GM12878 (cell line): ENCODE measurements at regions not wholly inside any gene's neighbourhood (a gene's known extent, or its start where the extent isn't known, plus 50 kb on each side); places are given as distances from the start of the nearest gene placed in this dataset.

Experiments
- ATAC-seq: fragments of 200-7000 bp; cut with Tn5 transposase; 3 replicates; pipeline ENCODE4 v1.9.1; 2020; ENCODE audit warnings: mild to moderate bottlenecking, moderate library complexity
- BruUV-seq: library from RNA; stranded (reverse); fragments of 400-500 nt; replicated peaks from 2 replicates; lab custom pipeline; 2021; lab: Mats Ljungman, UMichigan
- CTCF ChIA-PET: fragments of 300-600 bp; sonication (Branson Sonifier 250); formaldehyde crosslinking; extraction: SDS; loops from one replicate; lab custom pipeline; 2021; ENCODE audit warnings: inconsistent platforms; lab: Yijun Ruan, JAX
- POLR2A ChIA-PET: fragments of 350-600 bp; formaldehyde crosslinking; extraction: SDS; loops from one replicate; lab custom pipeline; 2021; ENCODE audit warnings: inconsistent platforms; lab: Charles Lee
- RAD21 ChIA-PET: fragments of 300-600 bp; sonication (Branson Sonifier 250); formaldehyde crosslinking; loops from one replicate; lab custom pipeline; 2023; ENCODE audit warnings: antibody characterized with exemption; ENCODE audit not compliant: unreplicated experiment; lab: Charles Lee
- SMC1A ChIA-PET: fragments of 300-600 bp; sonication (Branson Sonifier 250); formaldehyde crosslinking; loops from one replicate; lab custom pipeline; 2023; ENCODE audit not compliant: unreplicated experiment, uncharacterized antibody; lab: Charles Lee
- DNase-seq: peaks from one replicate; pipeline ENCODE4 v3.0.0-alpha.2; 2011; ENCODE audit warnings: low read depth, low spot score
- FAIRE-seq: peaks from 3 replicates; lab custom pipeline; 2011; peaks lifted over from hg19 to GRCh38; lab: Jason Lieb, UNC
- H2AFZ ChIP-seq: 2 replicates; pipeline ENCODE4 v1.6.0; 2011; ENCODE audit warnings: low read depth, low read length, control low read depth; ENCODE audit not compliant: control insufficient read depth
- H3K27ac ChIP-seq: 2 replicates; pipeline ENCODE4 v1.5.1; 2011; ENCODE audit warnings: control low read depth; ENCODE audit not compliant: control insufficient read depth, insufficient read depth
- H3K27me3 ChIP-seq, 2 experiments: replicated peaks in 1 of 2; 2 replicates each; pipeline versions ENCODE4 v1.6.0 to v1.6.1; 2011; ENCODE audit warnings: low read length in 1 of 2; ENCODE audit not compliant: control insufficient read depth in 2 of 2, insufficient read depth in 2 of 2
- H3K36me3 ChIP-seq, 2 experiments: 2 replicates each; pipeline ENCODE4 v1.5.1; 2011; ENCODE audit warnings: low read length in 1 of 2; ENCODE audit not compliant: control insufficient read depth in 2 of 2, insufficient read depth in 2 of 2
- H3K4me1 ChIP-seq: 2 replicates; pipeline ENCODE4 v1.6.1; 2011; ENCODE audit warnings: mild to moderate bottlenecking, low read length, moderate library complexity, mixed read lengths; ENCODE audit not compliant: control insufficient read depth, insufficient read depth
- H3K4me2 ChIP-seq: 2 replicates; pipeline ENCODE4 v1.6.0; 2011; ENCODE audit warnings: control low read depth; ENCODE audit not compliant: control insufficient read depth, insufficient read depth
- H3K4me3 ChIP-seq: fragments of 200-600 bp; sonication (generic); 2 replicates; pipeline ENCODE4 v1.5.1; 2016
- H3K79me2 ChIP-seq: 2 replicates; pipeline ENCODE4 v1.6.0; 2011; ENCODE audit warnings: low read length; ENCODE audit not compliant: control insufficient read depth, insufficient read depth
- H3K9ac ChIP-seq: 2 replicates; pipeline ENCODE4 v1.8.0; 2011; ENCODE audit warnings: low read length, control low read depth, mixed read lengths; ENCODE audit not compliant: control insufficient read depth, insufficient read depth
- H3K9me3 ChIP-seq: replicated peaks from 3 replicates; pipeline ENCODE4 v1.5.1; 2011; ENCODE audit warnings: mild to moderate bottlenecking, low read length; ENCODE audit not compliant: control insufficient read depth, insufficient read depth
- H4K20me1 ChIP-seq: 2 replicates; pipeline ENCODE4 v1.6.0; 2011; ENCODE audit not compliant: control insufficient read depth, insufficient read depth
- CUX1 ChIP-seq: IDR thresholded peaks from 2 replicates; pipeline ENCODE4 v1.6.1; 2012; ENCODE audit warnings: improper control_type of control experiment, low read depth, low read length; ENCODE audit not compliant: insufficient replicate concordance
- ETV6 ChIP-seq, 2 experiments: fragments of 450-650 bp in 1 of 2; IDR thresholded peaks in 1 of 2; conservative IDR thresholded peaks in 1 of 2; 2 replicates each; pipeline ENCODE4 v1.6.1; 2014; ENCODE audit warnings: antibody characterized with exemption in 1 of 2, borderline replicate concordance in 1 of 2, low read depth in 1 of 2, mild to moderate bottlenecking in 1 of 2, moderate library complexity in 1 of 2
- EZH2 ChIP-seq: IDR thresholded peaks from 2 replicates; pipeline ENCODE4 v1.6.1; 2012; ENCODE audit warnings: low read depth, mild to moderate bottlenecking, control low read depth, inconsistent platforms, low read length, borderline replicate concordance; ENCODE audit not compliant: control insufficient read depth
- ZBED1 ChIP-seq: IDR thresholded peaks from 2 replicates; pipeline ENCODE4 v1.6.1; 2016; ENCODE audit warnings: borderline replicate concordance
- ZNF687 ChIP-seq: fragments of 450-650 bp; IDR thresholded peaks from 2 replicates; pipeline ENCODE4 v1.6.1; 2017; ENCODE audit warnings: mild to moderate bottlenecking, moderate library complexity
- WGBS: methylation state at CpG from one replicate; pipeline ENCODE4 v1.1.6; 2016; ENCODE audit warnings: low lambda C conversion rate; ENCODE audit not compliant: insufficient replicate concordance, insufficient coverage; ENCODE audit errors: missing lambda C conversion rate; 5-methylcytosine and 5-hydroxymethylcytosine counted together
- in situ Hi-C: fragments of 300-500 bp; cut with MboI; formaldehyde crosslinking; loops from 9 replicates; pipeline ENCODE4 v1.14.3; 2018; ENCODE audit warnings: mixed read lengths
- intact Hi-C: fragments of 100-400 bp; cut with micrococcal nuclease; formaldehyde crosslinking; loops from one replicate; pipeline ENCODE4 v1.14.2; 2022; ENCODE audit not compliant: unreplicated experiment

GRCh38 chr13:39269411-39269810 lies 231.2 kb downstream of the NHLRC3 start:
- ATAC-seq (no peak; the same call in 2 of the 3 replicates), DNase-seq (no peak), FAIRE-seq (no peak)
- WGBS, result 0% methylated on average over 1 of the region's 1 CpG
- Histone ChIP-seq H2AFZ (no peak overlapping the region), H3K4me3 (no peak overlapping the region), H3K27me3 (no peaks in the 10 kb centered on the region), H3K9ac (no peak overlapping the region), H3K27ac (no peak overlapping the region), H4K20me1 (no peaks in the 10 kb centered on the region; the same call in 1 of the 2 replicates), H3K4me2 (no peak overlapping the region), H3K79me2 (no peaks in the 10 kb centered on the region), H3K9me3 (no peaks in the 10 kb centered on the region), H3K4me1 (no peaks in the 10 kb centered on the region), H3K36me3 (no peaks in the 10 kb centered on the region)
- ChIA-PET RAD21 (interaction anchor here (1.1 kb wide), 1 partner anchor 343 kb away, joined by 8 read pairs; no protein-coding TSS in a partner anchor), CTCF (interaction anchor here (0.8 to 1.9 kb wide), 6 partner anchors 9 to 346 kb away, joined by 3 to 15 read pairs (median 6); partner anchors contain the start of gene LHFPL6), POLR2A (no interaction called here), SMC1A (interaction anchor here (1.0 to 2.3 kb wide), 7 partner anchors 8 to 347 kb away, joined by 3 to 11 read pairs (median 4); no protein-coding TSS in a partner anchor)
- BruUV-seq, result no TSS peak
- in situ Hi-C loops (no loop called here), intact Hi-C loops (no loop called here)
- no peak for TF ChIP-seq ETV6 (conservative IDR thresholded peaks at IDR 0.05 in 1 of 2, IDR thresholded peaks at IDR 0.05 in 1 of 2; ENCODE audit: borderline replicate concordance in 1 of 2, low read depth in 1 of 2)
- TF ChIP-seq ZBED1, result no peak
- TF ChIP-seq CUX1, result no peak
- TF ChIP-seq ZNF687, result no peak
- no peak for TF ChIP-seq EZH2
